PFSK-1 (cell line): ENCODE measurements at regions not wholly inside any gene's neighbourhood (a gene's known extent, or its start where the extent isn't known, plus 50 kb on each side); places are given as distances from the start of the nearest gene placed in this dataset.

ENCODE experiments used
- FOXP2 ChIP-seq: optimal IDR thresholded peaks from 2 replicates; pipeline ENCODE3; 2011; ENCODE audit warnings: borderline replicate concordance, control low read depth, inconsistent platforms; ENCODE audit not compliant: insufficient read depth; ENCODE audit errors: extremely low read length, extremely low read depth
- POLR2AphosphoS5 ChIP-seq: IDR thresholded peaks from 2 replicates; pipeline ENCODE4 v1.6.1; 2012; ENCODE audit warnings: low read depth, mild to moderate bottlenecking, control low read depth, low read length, moderate library complexity
- SIN3A ChIP-seq: IDR thresholded peaks from 2 replicates; pipeline ENCODE4 v1.6.1; 2012; ENCODE audit warnings: mild to moderate bottlenecking, low read length, moderate library complexity, borderline replicate concordance; ENCODE audit not compliant: insufficient read depth
- TAF1 ChIP-seq: IDR thresholded peaks from 2 replicates; pipeline ENCODE4 v1.6.1; 2012; ENCODE audit warnings: low read length, control low read depth, borderline replicate concordance; ENCODE audit not compliant: insufficient read depth
- TF ChIP-seq, protein P1 (sequence below), 2 experiments: IDR thresholded peaks; 2 replicates each; pipeline versions ENCODE4 v1.6.1 to v1.8.0; 2011 to 2012; ENCODE audit warnings: low read depth in 2 of 2, low read length in 2 of 2, control low read depth in 1 of 2, inconsistent platforms in 1 of 2, mild to moderate bottlenecking in 1 of 2, moderate library complexity in 1 of 2; ENCODE audit not compliant: insufficient read depth in 1 of 2

GRCh38 chrX:39437670-39438441, 636.6 kb downstream of the MID1IP1 start:
- TF ChIP-seq POLR2AphosphoS5 = no peak
- TF ChIP-seq TAF1 = no peak
- TF ChIP-seq SIN3A = no peak
- TF ChIP-seq, protein P1, sequence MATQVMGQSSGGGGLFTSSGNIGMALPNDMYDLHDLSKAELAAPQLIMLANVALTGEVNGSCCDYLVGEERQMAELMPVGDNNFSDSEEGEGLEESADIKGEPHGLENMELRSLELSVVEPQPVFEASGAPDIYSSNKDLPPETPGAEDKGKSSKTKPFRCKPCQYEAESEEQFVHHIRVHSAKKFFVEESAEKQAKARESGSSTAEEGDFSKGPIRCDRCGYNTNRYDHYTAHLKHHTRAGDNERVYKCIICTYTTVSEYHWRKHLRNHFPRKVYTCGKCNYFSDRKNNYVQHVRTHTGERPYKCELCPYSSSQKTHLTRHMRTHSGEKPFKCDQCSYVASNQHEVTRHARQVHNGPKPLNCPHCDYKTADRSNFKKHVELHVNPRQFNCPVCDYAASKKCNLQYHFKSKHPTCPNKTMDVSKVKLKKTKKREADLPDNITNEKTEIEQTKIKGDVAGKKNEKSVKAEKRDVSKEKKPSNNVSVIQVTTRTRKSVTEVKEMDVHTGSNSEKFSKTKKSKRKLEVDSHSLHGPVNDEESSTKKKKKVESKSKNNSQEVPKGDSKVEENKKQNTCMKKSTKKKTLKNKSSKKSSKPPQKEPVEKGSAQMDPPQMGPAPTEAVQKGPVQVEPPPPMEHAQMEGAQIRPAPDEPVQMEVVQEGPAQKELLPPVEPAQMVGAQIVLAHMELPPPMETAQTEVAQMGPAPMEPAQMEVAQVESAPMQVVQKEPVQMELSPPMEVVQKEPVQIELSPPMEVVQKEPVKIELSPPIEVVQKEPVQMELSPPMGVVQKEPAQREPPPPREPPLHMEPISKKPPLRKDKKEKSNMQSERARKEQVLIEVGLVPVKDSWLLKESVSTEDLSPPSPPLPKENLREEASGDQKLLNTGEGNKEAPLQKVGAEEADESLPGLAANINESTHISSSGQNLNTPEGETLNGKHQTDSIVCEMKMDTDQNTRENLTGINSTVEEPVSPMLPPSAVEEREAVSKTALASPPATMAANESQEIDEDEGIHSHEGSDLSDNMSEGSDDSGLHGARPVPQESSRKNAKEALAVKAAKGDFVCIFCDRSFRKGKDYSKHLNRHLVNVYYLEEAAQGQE (IDR thresholded peaks at IDR 0.05; ENCODE audit: insufficient read depth in 1 of 2, low read depth in 2 of 2, low read length in 2 of 2) = no peak
- TF ChIP-seq FOXP2 = no peak
